ENCODE measurements at regions not wholly inside any gene's neighbourhood (a gene's known extent, or its start where the extent isn't known, plus 50 kb on each side); places are given as distances from the start of the nearest gene placed in this dataset.

DNA sequence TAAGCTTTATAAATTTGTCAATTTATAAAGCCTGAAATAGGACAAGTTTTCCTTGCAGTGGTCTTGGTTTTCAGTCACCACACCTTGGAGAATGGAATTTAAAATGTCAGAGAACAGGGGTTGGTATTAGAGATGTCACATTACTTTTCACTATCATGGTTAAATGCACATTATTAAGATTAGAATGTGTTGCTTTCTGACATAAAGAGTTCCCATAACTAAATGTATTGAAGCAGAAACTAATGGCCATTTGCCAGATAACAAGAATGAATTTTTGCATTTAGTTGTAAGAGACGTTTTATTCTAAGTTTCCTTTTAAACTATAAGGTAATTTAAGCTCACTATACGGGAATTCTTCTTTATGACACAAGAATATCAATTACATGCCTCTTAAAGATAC, 172.3 kb downstream of the ARL4A start:
- TF ChIP-seq EZH2phosphoT487 (IDR thresholded peaks at IDR 0.05; ENCODE audit: insufficient read depth, low read depth) (no peak), EZH2 (IDR thresholded peaks at IDR 0.05; ENCODE audit: insufficient read depth, poor library complexity, severe bottlenecking) (no peak)

All from GM23248 (cell line).